ENCODE measurements at regions not wholly inside any gene's neighbourhood (a gene's known extent, or its start where the extent isn't known, plus 50 kb on each side); places are given as distances from the start of the nearest gene placed in this dataset.

- TF ChIP-seq POLR2AphosphoS5 (IDR thresholded peaks at IDR 0.05; ENCODE audit: low read depth, low read length) (no peak), TAF1 (IDR thresholded peaks at IDR 0.05; ENCODE audit: borderline replicate concordance, insufficient read depth, low read length) (no peak), REST (IDR thresholded peaks at IDR 0.05; ENCODE audit: insufficient read depth in 1 of 2, low read depth in 2 of 2, low read length in 2 of 2) (no peak), SIN3A (IDR thresholded peaks at IDR 0.05; ENCODE audit: borderline replicate concordance, insufficient read depth, low read length) (no peak)
Observed at GRCh38 chr15:77810130-77810571, 177.4 kb upstream of the LINGO1 start.

All from PFSK-1 (cell line).